HEK293 (cell line): ENCODE measurements at regions not wholly inside any gene's neighbourhood (a gene's known extent, or its start where the extent isn't known, plus 50 kb on each side); places are given as distances from the start of the nearest gene placed in this dataset.

Experiments
- CTCF ChIA-PET: fragments of 350-600 bp; formaldehyde crosslinking; extraction: SDS; loops from one replicate; lab custom pipeline; 2021; ENCODE audit warnings: antibody characterized with exemption; lab: Yijun Ruan, JAX
- POLR2A ChIA-PET: fragments of 300-600 bp; formaldehyde crosslinking; extraction: SDS; loops from one replicate; lab custom pipeline; 2020; ENCODE audit warnings: antibody characterized with exemption, inconsistent platforms; lab: Yijun Ruan, JAX
- H3K27ac ChIP-seq: fragments of 200-500 bp; sonication (Bioruptor generic); 2 replicates; pipeline ENCODE4 v1.5.1; 2014; ENCODE audit warnings: low read depth, low read length, control low read depth, inconsistent platforms; ENCODE audit errors: extremely low read depth
- H3K36me3 ChIP-seq, 2 experiments: fragments of 200-500 bp in 1 of 2; sonication (Bioruptor generic) in 1 of 2; 1 replicate in 1 of 2; 2 replicates in 1 of 2; pipeline ENCODE4 v1.5.1; 2014 to 2017; ENCODE audit warnings: inconsistent platforms in 2 of 2, low read length in 2 of 2; ENCODE audit not compliant: control insufficient read depth in 2 of 2, insufficient read depth in 1 of 2
- H3K4me1 ChIP-seq: fragments of 200-500 bp; sonication (Bioruptor generic); 2 replicates; pipeline ENCODE4 v1.5.1; 2014; ENCODE audit warnings: mild to moderate bottlenecking, low read length, inconsistent platforms; ENCODE audit not compliant: control insufficient read depth, insufficient read depth
- H3K4me3 ChIP-seq: 2 replicates; pipeline ENCODE4 v1.5.1; 2011; ENCODE audit warnings: low read depth, mild to moderate bottlenecking, control low read depth, low read length, moderate library complexity
- H3K9me3 ChIP-seq: fragments of 200-500 bp; sonication (Bioruptor generic); 2 replicates; pipeline ENCODE4 v1.5.1; 2014; ENCODE audit warnings: low read depth, low read length, inconsistent platforms; ENCODE audit not compliant: control insufficient read depth, insufficient read depth
- BCL6B ChIP-seq: fragments of 450-650 bp; formaldehyde crosslinking; IDR thresholded peaks from 2 replicates; pipeline ENCODE4 v1.5.1; 2017; ENCODE audit warnings: missing biosample characterization, missing genetic modification characterization
- CTCF ChIP-seq: fragments of 450-650 bp; formaldehyde crosslinking; IDR thresholded peaks from 2 replicates; pipeline ENCODE4 v1.5.1; 2016; ENCODE audit warnings: missing biosample characterization, missing genetic modification characterization
- GLI2 ChIP-seq: fragments of 450-650 bp; formaldehyde crosslinking; IDR thresholded peaks from 2 replicates; pipeline ENCODE4; 2017; ENCODE audit warnings: missing biosample characterization, missing genetic modification characterization, low read depth, borderline replicate concordance
- OSR2 ChIP-seq: fragments of 450-650 bp; formaldehyde crosslinking; IDR thresholded peaks from 2 replicates; pipeline ENCODE4 v1.5.1; 2016; ENCODE audit warnings: missing biosample characterization, missing genetic modification characterization
- TRIM28 ChIP-seq: IDR thresholded peaks from 2 replicates; pipeline ENCODE4 v1.6.1; 2011; ENCODE audit warnings: low read length, control low read depth, borderline replicate concordance
- ZBTB44 ChIP-seq: fragments of 450-650 bp; IDR thresholded peaks from 2 replicates; pipeline ENCODE4 v1.5.1; 2018; ENCODE audit warnings: missing biosample characterization, mild to moderate bottlenecking, missing genetic modification characterization
- ZBTB8A ChIP-seq: fragments of 450-650 bp; formaldehyde crosslinking; IDR thresholded peaks from 2 replicates; pipeline ENCODE4 v1.5.1; 2016; ENCODE audit warnings: missing biosample characterization, missing genetic modification characterization
- ZFP69B ChIP-seq: fragments of 450-650 bp; formaldehyde crosslinking; IDR thresholded peaks from 2 replicates; pipeline ENCODE4 v1.5.1; 2016; ENCODE audit warnings: missing biosample characterization, missing genetic modification characterization
- ZIC2 ChIP-seq: fragments of 450-650 bp; formaldehyde crosslinking; IDR thresholded peaks from 2 replicates; pipeline ENCODE4 v1.5.1; 2016; ENCODE audit warnings: missing biosample characterization, missing genetic modification characterization
- ZNF140 ChIP-seq: fragments of 450-650 bp; formaldehyde crosslinking; IDR thresholded peaks from 2 replicates; pipeline ENCODE4 v1.5.1; 2016; ENCODE audit warnings: missing biosample characterization, missing genetic modification characterization
- ZNF18 ChIP-seq: fragments of 450-650 bp; formaldehyde crosslinking; IDR thresholded peaks from 2 replicates; pipeline ENCODE4 v1.5.1; 2016; ENCODE audit warnings: missing biosample characterization, missing genetic modification characterization
- ZNF23 ChIP-seq: fragments of 450-650 bp; formaldehyde crosslinking; IDR thresholded peaks from 2 replicates; pipeline ENCODE4 v1.5.1; 2016; ENCODE audit warnings: missing biosample characterization, missing genetic modification characterization, borderline replicate concordance
- ZNF24 ChIP-seq: fragments of 450-650 bp; formaldehyde crosslinking; IDR thresholded peaks from 2 replicates; pipeline ENCODE4 v1.5.1; 2016; ENCODE audit warnings: missing biosample characterization, missing genetic modification characterization
- ZNF292 ChIP-seq: fragments of 450-650 bp; formaldehyde crosslinking; IDR thresholded peaks from 2 replicates; pipeline ENCODE4 v1.5.1; 2016; ENCODE audit warnings: low read depth, missing biosample characterization, missing genetic modification characterization, borderline replicate concordance
- ZNF350 ChIP-seq: fragments of 450-650 bp; formaldehyde crosslinking; IDR thresholded peaks from 2 replicates; pipeline ENCODE4 v1.5.0; 2017; ENCODE audit warnings: missing biosample characterization, mild to moderate bottlenecking, missing genetic modification characterization
- ZNF404 ChIP-seq: fragments of 450-650 bp; formaldehyde crosslinking; IDR thresholded peaks from 2 replicates; pipeline ENCODE4 v1.5.1; 2017; ENCODE audit warnings: missing biosample characterization, missing genetic modification characterization
- ZNF501 ChIP-seq: fragments of 450-650 bp; formaldehyde crosslinking; IDR thresholded peaks from 2 replicates; pipeline ENCODE4 v1.5.1; 2016; ENCODE audit warnings: missing biosample characterization, missing genetic modification characterization
- ZNF544 ChIP-seq: fragments of 450-650 bp; formaldehyde crosslinking; IDR thresholded peaks from 2 replicates; pipeline ENCODE4 v1.5.0; 2017; ENCODE audit warnings: missing biosample characterization, missing genetic modification characterization
- ZNF600 ChIP-seq: fragments of 450-650 bp; formaldehyde crosslinking; IDR thresholded peaks from 2 replicates; pipeline ENCODE4 v1.5.1; 2016; ENCODE audit warnings: missing biosample characterization, missing genetic modification characterization
- ZNF677 ChIP-seq: fragments of 450-650 bp; IDR thresholded peaks from 2 replicates; pipeline ENCODE4 v1.5.0; 2018; ENCODE audit warnings: missing biosample characterization, mild to moderate bottlenecking, missing genetic modification characterization, moderate library complexity
- ZNF692 ChIP-seq: fragments of 450-650 bp; formaldehyde crosslinking; IDR thresholded peaks from 2 replicates; pipeline ENCODE4 v1.5.1; 2016; ENCODE audit warnings: missing biosample characterization, missing genetic modification characterization
- ZNF76 ChIP-seq: fragments of 450-650 bp; formaldehyde crosslinking; IDR thresholded peaks from 2 replicates; pipeline ENCODE4; 2016; ENCODE audit warnings: low read depth, missing biosample characterization, missing genetic modification characterization, borderline replicate concordance
- ZNF777 ChIP-seq: fragments of 450-650 bp; formaldehyde crosslinking; IDR thresholded peaks from 2 replicates; pipeline ENCODE4 v1.5.1; 2017; ENCODE audit warnings: missing biosample characterization, missing genetic modification characterization, borderline replicate concordance
- ZNF785 ChIP-seq: fragments of 450-650 bp; formaldehyde crosslinking; IDR thresholded peaks from 2 replicates; pipeline ENCODE4 v1.5.1; 2016; ENCODE audit warnings: missing biosample characterization, missing genetic modification characterization
- ZSCAN5A ChIP-seq: fragments of 450-650 bp; formaldehyde crosslinking; IDR thresholded peaks from 2 replicates; pipeline ENCODE4 v1.5.1; 2016; ENCODE audit warnings: missing biosample characterization, missing genetic modification characterization

GRCh38 chr5:27491746-27492439 lies 453.5 kb upstream of the CDH9 start:
- Histone ChIP-seq H3K4me1 (no peaks in the 10 kb centered on the region), H3K4me3 (no peak overlapping the region), H3K9me3 (no peaks in the 10 kb centered on the region), H3K36me3 (no peaks in the 10 kb centered on the region), H3K27ac (no peak overlapping the region)
- ChIA-PET CTCF (no interaction called here), POLR2A (no interaction called here)
- TF ChIP-seq GLI2 (tag by site-specific recombination) (no peak), ZIC2 (no peak), BCL6B (tag by site-specific recombination) (no peak), ZSCAN5A (tag by site-specific recombination) (no peak), ZNF777 (tag by site-specific recombination) (no peak), ZNF692 (tag by site-specific recombination) (no peak), ZNF677 (tag by site-specific recombination) (no peak), ZNF140 (tag by site-specific recombination) (no peak), ZBTB8A (tag by site-specific recombination) (no peak), OSR2 (tag by site-specific recombination) (no peak), ZNF292 (tag by site-specific recombination) (no peak), ZNF76 (no peak), ZNF501 (tag by site-specific recombination) (no peak)

- no peak overlapping the region for H3K4me3 ChIP-seq
- no peak overlapping the region for H3K27ac ChIP-seq
- H3K36me3 ChIP-seq = no peaks in the 10 kb centered on the region
- CTCF ChIA-PET = no interaction called here
- H3K4me1 ChIP-seq = no peaks in the 10 kb centered on the region
- H3K9me3 ChIP-seq = no peaks in the 10 kb centered on the region
- POLR2A ChIA-PET = no interaction called here
- TF ChIP-seq ZSCAN5A (tag by site-specific recombination) (no peak), ZNF23 (tag by site-specific recombination) (no peak), TRIM28 (no peak), ZNF350 (tag by site-specific recombination) (no peak), ZNF404 (tag by site-specific recombination) (no peak), ZFP69B (tag by site-specific recombination) (no peak), ZBTB44 (tag by site-specific recombination) (no peak), ZNF785 (no peak), ZNF544 (tag by site-specific recombination) (no peak), ZNF24 (tag by site-specific recombination) (no peak), ZNF18 (tag by site-specific recombination) (no peak), CTCF (tag by site-specific recombination) (no peak), ZNF600 (tag by site-specific recombination) (no peak)
Observed at GRCh38 chr5:27491047-27491446, 452.7 kb upstream of the CDH9 start.
